ENCODE measurements at regions not wholly inside any gene's neighbourhood (a gene's known extent, or its start where the extent isn't known, plus 50 kb on each side); places are given as distances from the start of the nearest gene placed in this dataset.

- no peak overlapping the region for H3K4me3 ChIP-seq (ENCODE audit: low read depth, poor library complexity, severe bottlenecking)
- 79 to 86% methylated on average over 2 of the region's 2 CpGs for WGBS, 2 donors
- DNase-seq (ENCODE audit: low spot score in 2 of 2), result no peak
- TF ChIP-seq POLR2A (IDR thresholded peaks at IDR 0.05) (no peak), CTCF (IDR thresholded peaks at IDR 0.05) (no peak)
- intact Hi-C loops (cut with DNase I; ENCODE audit: low total_unique reads), result no loop called here
These were observed 219.0 kb upstream of the MAN1A1 start for GRCh38 chr6:119568580-119568979.

GRCh38 chr6:119566546-119567260, 217.1 kb upstream of the MAN1A1 start:
- no peak for DNase-seq (ENCODE audit: low spot score in 2 of 2)
- no peak overlapping the region for H3K4me3 ChIP-seq (ENCODE audit: low read depth, poor library complexity, severe bottlenecking)
- WGBS, 2 donors, result 90 to 91% methylated on average over 19 of the region's 19 CpGs
- no peak for TF ChIP-seq POLR2A (IDR thresholded peaks at IDR 0.05)
- TF ChIP-seq CTCF (IDR thresholded peaks at IDR 0.05), result no peak
- intact Hi-C loops (cut with DNase I; ENCODE audit: low total_unique reads), result no loop called here

GRCh38 chr6:119565893-119566292, 216.3 kb upstream of the MAN1A1 start:
- DNase-seq (ENCODE audit: low spot score in 2 of 2), result no peak
- TF ChIP-seq POLR2A (IDR thresholded peaks at IDR 0.05) (no peak), CTCF (IDR thresholded peaks at IDR 0.05) (no peak)
- WGBS, 2 donors, result 57 to 58% methylated on average over 3 of the region's 3 CpGs
- H3K4me3 ChIP-seq (ENCODE audit: low read depth, poor library complexity, severe bottlenecking), result no peak overlapping the region
- intact Hi-C loops (cut with DNase I; ENCODE audit: low total_unique reads), result no loop called here

GRCh38 chr6:119562168-119562567, 212.6 kb upstream of the MAN1A1 start:
- TF ChIP-seq POLR2A (IDR thresholded peaks at IDR 0.05), result no peak
- TF ChIP-seq CTCF (IDR thresholded peaks at IDR 0.05), result no peak
- no peak for DNase-seq (ENCODE audit: low spot score in 2 of 2)
- intact Hi-C loops (cut with DNase I; ENCODE audit: low total_unique reads), result no loop called here
- H3K4me3 ChIP-seq (ENCODE audit: low read depth, poor library complexity, severe bottlenecking), result no peak overlapping the region

- no peak overlapping the region for H3K4me3 ChIP-seq (ENCODE audit: low read depth, poor library complexity, severe bottlenecking)
- TF ChIP-seq POLR2A (IDR thresholded peaks at IDR 0.05), result no peak
- no peak for TF ChIP-seq CTCF (IDR thresholded peaks at IDR 0.05)
- intact Hi-C loops (cut with DNase I; ENCODE audit: low total_unique reads), result no loop called here
- DNase-seq (ENCODE audit: low spot score in 2 of 2), result no peak
These were observed 210.0 kb upstream of the MAN1A1 start for GRCh38 chr6:119559586-119559985.

GRCh38 chr6:119557239-119557638, 207.7 kb upstream of the MAN1A1 start:
- 96 to 97% methylated on average over 5 of the region's 5 CpGs for WGBS, 2 donors
- no peak for TF ChIP-seq POLR2A (IDR thresholded peaks at IDR 0.05)
- TF ChIP-seq CTCF (IDR thresholded peaks at IDR 0.05), result no peak
- intact Hi-C loops (cut with DNase I; ENCODE audit: low total_unique reads), result no loop called here
- DNase-seq (ENCODE audit: low spot score in 2 of 2), result no peak
- no peak overlapping the region for H3K4me3 ChIP-seq (ENCODE audit: low read depth, poor library complexity, severe bottlenecking)

Data from lower leg skin (tissue), 4 donors.